H1 (cell line): ENCODE measurements at regions not wholly inside any gene's neighbourhood (a gene's known extent, or its start where the extent isn't known, plus 50 kb on each side); places are given as distances from the start of the nearest gene placed in this dataset.

ENCODE experiments used
- CTCF ChIA-PET: fragments of 300-600 bp; sonication (Branson Sonifier 250); formaldehyde crosslinking; loops from one replicate; lab custom pipeline; 2021; ENCODE audit not compliant: partially characterized antibody; lab: Charles Lee
- POLR2A ChIA-PET: fragments of 300-600 bp; sonication (Branson Sonifier 250); formaldehyde crosslinking; loops from one replicate; lab custom pipeline; 2021; ENCODE audit warnings: inconsistent platforms; ENCODE audit not compliant: partially characterized antibody; lab: Charles Lee
- DNase-seq, 2 experiments: peaks; one replicate each; pipeline versions ENCODE4 v3.0.0 to v3.0.0-alpha.2; 2010 to 2022; ENCODE audit warnings: low spot score in 2 of 2, low read depth in 1 of 2, mixed read lengths in 1 of 2
- FAIRE-seq: peaks from 2 replicates; lab custom pipeline; 2011; peaks lifted over from hg19 to GRCh38; lab: Jason Lieb, UNC
- H2AFZ ChIP-seq: 2 replicates; pipeline ENCODE4 v1.8.1; 2012; ENCODE audit warnings: low read length, inconsistent platforms
- H2AK5ac ChIP-seq: 2 replicates; pipeline ENCODE4 v1.6.1; 2013; ENCODE audit warnings: low read depth, low read length
- H2BK120ac ChIP-seq: replicated peaks from 2 replicates; pipeline ENCODE3; 2013; ENCODE audit warnings: low read depth, low read length, inconsistent platforms
- H2BK12ac ChIP-seq: 2 replicates; pipeline ENCODE4 v1.6.1; 2013; ENCODE audit warnings: low read depth, low read length
- H2BK15ac ChIP-seq: 2 replicates; pipeline ENCODE4 v1.6.1; 2013; ENCODE audit warnings: low read length
- H2BK20ac ChIP-seq: 2 replicates; pipeline ENCODE4 v1.6.1; 2013; ENCODE audit warnings: low read length
- H2BK5ac ChIP-seq: 2 replicates; pipeline ENCODE4 v1.6.1; 2013; ENCODE audit warnings: low read depth, low read length
- H3K14ac ChIP-seq: 2 replicates; pipeline ENCODE4 v1.6.1; 2013; ENCODE audit warnings: inconsistent platforms; ENCODE audit not compliant: insufficient read length
- H3K18ac ChIP-seq: 2 replicates; pipeline ENCODE4 v1.6.1; 2013; ENCODE audit warnings: low read length; ENCODE audit errors: extremely low read depth
- H3K23ac ChIP-seq: 2 replicates; pipeline ENCODE4 v1.6.1; 2013; ENCODE audit warnings: inconsistent platforms; ENCODE audit not compliant: insufficient read length
- H3K23me2 ChIP-seq: 2 replicates; pipeline ENCODE4 v1.6.1; 2013; ENCODE audit warnings: low read depth, low read length
- H3K27ac ChIP-seq: 2 replicates; pipeline ENCODE4 v1.6.1; 2011; ENCODE audit warnings: low read depth, low read length, inconsistent platforms
- H3K27me3 ChIP-seq, 4 experiments: replicated peaks in 1 of 4; 1 replicate in 1 of 4; 2 replicates in 3 of 4; pipeline versions ENCODE4 v1.6.1 to v1.8.1; 2011 to 2013; ENCODE audit warnings: low read length in 3 of 4, mild to moderate bottlenecking in 3 of 4, inconsistent platforms in 2 of 4, mixed read lengths in 2 of 4, moderate library complexity in 1 of 4; ENCODE audit not compliant: control insufficient read depth in 3 of 4, insufficient read depth in 3 of 4; ENCODE audit errors: extremely low read depth in 1 of 4
- H3K36me3 ChIP-seq, 4 experiments: 2 replicates each; pipeline versions ENCODE4 v1.6.1 to v1.8.1; 2011 to 2013; ENCODE audit warnings: mild to moderate bottlenecking in 4 of 4, low read length in 3 of 4, moderate library complexity in 2 of 4, control low read depth in 1 of 4, inconsistent platforms in 1 of 4; ENCODE audit not compliant: insufficient read depth in 4 of 4, control insufficient read depth in 2 of 4
- H3K4ac ChIP-seq: replicated peaks from 2 replicates; pipeline ENCODE3; 2013; ENCODE audit warnings: low read length, low read depth, mixed read lengths, inconsistent platforms; ENCODE audit not compliant: insufficient read length
- H3K4me1 ChIP-seq, 4 experiments: replicated peaks in 1 of 4; 1 replicate in 1 of 4; 2 replicates in 3 of 4; pipeline versions ENCODE4 v1.6.1 to v1.8.1; 2011 to 2013; ENCODE audit warnings: low read length in 3 of 4, inconsistent platforms in 2 of 4, mixed read lengths in 1 of 4; ENCODE audit not compliant: insufficient read depth in 4 of 4, control insufficient read depth in 3 of 4
- H3K4me2 ChIP-seq, 2 experiments: 2 replicates each; pipeline versions ENCODE4 v1.6.1 to v1.8.1; 2011 to 2013; ENCODE audit warnings: low read depth in 2 of 2, low read length in 2 of 2, control low read depth in 1 of 2, inconsistent platforms in 1 of 2, mild to moderate bottlenecking in 1 of 2; ENCODE audit not compliant: insufficient read depth in 1 of 2
- H3K4me3 ChIP-seq, 4 experiments: fragments of 200-600, 300-600 bp in 1 of 4; sonication (generic), shearing (Covaris generic), sonication (Bioruptor Twin) in 1 of 4; 2 replicates each; pipeline versions ENCODE4 v1.5.1 to v1.8.1; 2011 to 2016; ENCODE audit warnings: low read length in 4 of 4, low read depth in 3 of 4, control low read depth in 2 of 4, inconsistent platforms in 2 of 4, mild to moderate bottlenecking in 2 of 4, mixed read lengths in 1 of 4, moderate library complexity in 1 of 4; ENCODE audit not compliant: insufficient read depth in 2 of 4; ENCODE audit errors: extremely low read depth in 1 of 4
- H3K56ac ChIP-seq: replicated peaks from 2 replicates; pipeline ENCODE3; 2013; ENCODE audit warnings: low read depth, mild to moderate bottlenecking, mixed read lengths, low read length, inconsistent platforms; ENCODE audit not compliant: insufficient read length
- H3K79me1 ChIP-seq: 2 replicates; pipeline ENCODE4 v1.6.1; 2013; ENCODE audit warnings: low read depth, low read length, control low read depth
- H3K79me2 ChIP-seq, 2 experiments: 2 replicates each; pipeline versions ENCODE4 v1.6.1 to v1.8.1; 2012 to 2013; ENCODE audit warnings: low read length in 2 of 2, mild to moderate bottlenecking in 2 of 2, inconsistent platforms in 1 of 2; ENCODE audit not compliant: insufficient read depth in 2 of 2, control insufficient read depth in 1 of 2
- H3K9ac ChIP-seq, 4 experiments: replicated peaks in 1 of 4; 1 replicate in 1 of 4; 2 replicates in 3 of 4; pipeline versions ENCODE4 v1.6.1 to v1.8.1; 2011 to 2013; ENCODE audit warnings: low read depth in 3 of 4, low read length in 3 of 4, control low read depth in 2 of 4, mild to moderate bottlenecking in 2 of 4, moderate library complexity in 2 of 4, inconsistent platforms in 1 of 4; ENCODE audit errors: extremely low read depth in 1 of 4
- H3K9me3 ChIP-seq, 2 experiments: 2 replicates each; pipeline versions ENCODE4 v1.6.1 to v1.8.1; 2012 to 2013; ENCODE audit warnings: mild to moderate bottlenecking in 2 of 2, moderate library complexity in 2 of 2, control low read depth in 1 of 2, inconsistent platforms in 1 of 2, low read depth in 1 of 2, low read length in 1 of 2, mixed read lengths in 1 of 2; ENCODE audit not compliant: insufficient read depth in 2 of 2
- H4K20me1 ChIP-seq, 2 experiments: replicated peaks in 1 of 2; 2 replicates each; pipeline versions ENCODE3 to v1.8.1; 2011 to 2013; ENCODE audit warnings: inconsistent platforms in 2 of 2, low read length in 2 of 2, mild to moderate bottlenecking in 1 of 2; ENCODE audit not compliant: insufficient read depth in 2 of 2, control insufficient read depth in 1 of 2
- H4K5ac ChIP-seq: 2 replicates; pipeline ENCODE4 v1.6.1; 2013; ENCODE audit warnings: low read length, low read depth, mixed read lengths, inconsistent platforms; ENCODE audit not compliant: insufficient read length
- H4K8ac ChIP-seq: 2 replicates; pipeline ENCODE4 v1.8.0; 2013; ENCODE audit warnings: mild to moderate bottlenecking, moderate library complexity, low read length, inconsistent platforms; ENCODE audit not compliant: insufficient read depth; ENCODE audit errors: extremely low read depth
- H4K91ac ChIP-seq: replicated peaks from 2 replicates; pipeline ENCODE3; 2013; ENCODE audit warnings: low read length, mixed read lengths, inconsistent platforms; ENCODE audit not compliant: insufficient read length
- ASH2L ChIP-seq: fragments of 200-600, 300-600 bp; sonication (generic); IDR thresholded peaks from one replicate; pipeline ENCODE4 v1.7.1; 2017; ENCODE audit warnings: low read length
- BCL11A ChIP-seq, 2 experiments: IDR thresholded peaks; one replicate each; pipeline ENCODE4 v1.6.1; 2011; ENCODE audit warnings: low read depth in 2 of 2, low read length in 2 of 2, mild to moderate bottlenecking in 2 of 2
- CBX5 ChIP-seq: fragments of 300-800, 300-1000 bp; sonication (generic); IDR thresholded peaks from 2 replicates; pipeline ENCODE4 v1.7.1; 2016; ENCODE audit warnings: antibody characterized with exemption, low read length, low read depth
- CREB1 ChIP-seq: IDR thresholded peaks from 2 replicates; pipeline ENCODE4 v1.6.1; 2012; ENCODE audit warnings: inconsistent platforms
- GTF2F1 ChIP-seq: IDR thresholded peaks from 2 replicates; pipeline ENCODE4 v1.6.1; 2012; ENCODE audit warnings: low read depth, low read length, improper control_type of control experiment, borderline replicate concordance
- NANOG ChIP-seq: IDR thresholded peaks from 2 replicates; pipeline ENCODE4 v1.6.1; 2011; ENCODE audit warnings: low read length, low read depth, mild to moderate bottlenecking, inconsistent platforms; ENCODE audit not compliant: insufficient read depth, poor library complexity, severe bottlenecking
- POU5F1 ChIP-seq: IDR thresholded peaks from 2 replicates; pipeline ENCODE4 v1.6.1; 2011; ENCODE audit warnings: low read depth, mild to moderate bottlenecking, low read length, moderate library complexity
- RAD21 ChIP-seq, 2 experiments: IDR thresholded peaks in 1 of 2; conservative IDR thresholded peaks in 1 of 2; 2 replicates each; pipeline ENCODE4 v1.6.1; 2011; ENCODE audit warnings: low read depth in 2 of 2, low read length in 2 of 2, improper control_type of control experiment in 1 of 2, inconsistent platforms in 1 of 2, mild to moderate bottlenecking in 1 of 2, moderate library complexity in 1 of 2
- RXRA ChIP-seq: IDR thresholded peaks from 2 replicates; pipeline ENCODE4 v1.6.1; 2011; ENCODE audit warnings: low read depth, mild to moderate bottlenecking, low read length, moderate library complexity; ENCODE audit not compliant: insufficient read depth
- SAP30 ChIP-seq: fragments of 300-600 bp; sonication (generic); IDR thresholded peaks from 2 replicates; pipeline ENCODE4 v1.7.1; 2012; ENCODE audit warnings: low read length, moderate library complexity, mild to moderate bottlenecking, inconsistent platforms; ENCODE audit not compliant: insufficient read depth, insufficient replicate concordance
- SP2 ChIP-seq: IDR thresholded peaks from 2 replicates; pipeline ENCODE4 v1.6.1; 2012; ENCODE audit warnings: mild to moderate bottlenecking, low read length, inconsistent platforms
- SUZ12 ChIP-seq: fragments of 200-600 bp; sonication (generic); IDR thresholded peaks from 2 replicates; pipeline ENCODE4 v1.6.1; 2012; ENCODE audit warnings: mild to moderate bottlenecking, inconsistent platforms, low read length, moderate library complexity, mixed read lengths
- WGBS, 2 experiments: shearing (Covaris generic) in 1 of 2; methylation state at CpG; one replicate each; pipeline versions ENCODE4 v1.1.6 to v1.1.7; 2013 to 2015; ENCODE audit warnings: low lambda C conversion rate in 2 of 2, mixed read lengths in 2 of 2, inconsistent platforms in 1 of 2, low coverage in 1 of 2, missing lambda C conversion rate in 1 of 2; ENCODE audit not compliant: insufficient replicate concordance in 2 of 2, insufficient coverage in 1 of 2, insufficient read length in 1 of 2; ENCODE audit errors: extremely low coverage in 1 of 2, missing lambda C conversion rate in 1 of 2; 5-methylcytosine and 5-hydroxymethylcytosine counted together
- TF ChIP-seq, protein P1 (sequence below): IDR thresholded peaks from 2 replicates; pipeline ENCODE4 v1.6.1; 2011; ENCODE audit warnings: low read length, improper control_type of control experiment

DNA sequence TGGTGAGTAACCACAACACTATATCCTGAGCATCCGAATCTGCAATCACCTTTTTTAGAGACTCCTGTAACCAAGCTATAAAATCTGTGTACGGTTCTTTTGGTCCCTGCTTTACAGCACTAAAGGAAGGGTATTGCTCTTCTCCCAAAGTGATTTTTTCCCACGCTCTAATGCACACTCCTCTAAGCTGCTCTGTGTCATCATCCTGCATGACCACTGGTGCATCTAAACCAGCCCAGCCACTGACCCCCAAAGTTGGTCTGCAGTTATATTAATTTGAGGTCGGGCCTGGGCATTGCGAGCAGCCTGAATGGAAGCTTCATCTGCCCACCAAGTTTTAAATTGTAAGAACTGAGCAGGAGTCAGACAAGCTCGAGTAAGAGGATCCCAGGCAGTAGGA, 480.0 kb downstream of the PTPRU start:
- Histone ChIP-seq H4K91ac (no peak overlapping the region), H3K18ac (no peak overlapping the region), H3K27ac (no peak overlapping the region), H2AFZ (no peak overlapping the region), H3K4me2 (no peak overlapping the region), H2BK5ac (no peak overlapping the region), H4K8ac (no peak overlapping the region), H2BK12ac (no peak overlapping the region), H3K9ac (no peak overlapping the region), H3K79me1 (no peaks in the 10 kb centered on the region), H3K9me3 (peaks cover 19% of the 10 kb centered on the region in 2 experiments; a peak in 3 of 4 replicates), H3K4me1 (no peaks in the 10 kb centered on the region), H3K4me3 (no peak overlapping the region), H3K23ac (no peak overlapping the region), H3K27me3 (no peaks in the 10 kb centered on the region), H4K5ac (no peak overlapping the region), H2BK20ac (no peak overlapping the region), H2BK120ac (no peak overlapping the region), H3K36me3 (no peaks in the 10 kb centered on the region), H3K4ac (no peak overlapping the region), H4K20me1 (peaks cover 0 to 1% of the 10 kb centered on the region in 2 experiments), H3K79me2 (no peaks in the 10 kb centered on the region), H2AK5ac (no peak overlapping the region), H3K14ac (no peak overlapping the region), H3K23me2 (peaks cover 2% of the 10 kb centered on the region; the same call in 1 of the 2 replicates), H2BK15ac (no peak overlapping the region), H3K56ac (no peak overlapping the region)
- ChIA-PET POLR2A (no interaction called here), CTCF (interaction anchor here (0.7 to 1.6 kb wide), 3 partner anchors 13 to 374 kb away, joined by 3 to 6 read pairs (median 4); no protein-coding TSS in a partner anchor)
- 72% methylated on average over 6 of the region's 6 CpGs; no CpG with 5 or more reads in 1 of the 2 experiments for WGBS, 2 experiments
- DNase-seq (no peak), FAIRE-seq (no peak)
- no peak for TF ChIP-seq BCL11A (IDR thresholded peaks at IDR 0.05; ENCODE audit: low read depth in 2 of 2, low read length in 2 of 2)
- no peak for TF ChIP-seq NANOG
- no peak for TF ChIP-seq SAP30
- TF ChIP-seq ASH2L, result no peak
- no peak for TF ChIP-seq CREB1
- TF ChIP-seq GTF2F1, result no peak
- no peak for TF ChIP-seq SUZ12
- TF ChIP-seq POU5F1, result no peak
- TF ChIP-seq CBX5, result no peak
- TF ChIP-seq RAD21 (IDR thresholded peaks at IDR 0.05 in 1 of 2, conservative IDR thresholded peaks at IDR 0.05 in 1 of 2; ENCODE audit: low read depth in 2 of 2, low read length in 2 of 2), result no peak
- TF ChIP-seq, protein P1, sequence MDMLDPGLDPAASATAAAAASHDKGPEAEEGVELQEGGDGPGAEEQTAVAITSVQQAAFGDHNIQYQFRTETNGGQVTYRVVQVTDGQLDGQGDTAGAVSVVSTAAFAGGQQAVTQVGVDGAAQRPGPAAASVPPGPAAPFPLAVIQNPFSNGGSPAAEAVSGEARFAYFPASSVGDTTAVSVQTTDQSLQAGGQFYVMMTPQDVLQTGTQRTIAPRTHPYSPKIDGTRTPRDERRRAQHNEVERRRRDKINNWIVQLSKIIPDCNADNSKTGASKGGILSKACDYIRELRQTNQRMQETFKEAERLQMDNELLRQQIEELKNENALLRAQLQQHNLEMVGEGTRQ, result no peak
- no peak for TF ChIP-seq RXRA
- no peak for TF ChIP-seq SP2
